ENCODE measurements at regions not wholly inside any gene's neighbourhood (a gene's known extent, or its start where the extent isn't known, plus 50 kb on each side); places are given as distances from the start of the nearest gene placed in this dataset.

- Histone ChIP-seq H3K9me3 (ENCODE audit: low read depth, low read length) (no peaks in the 10 kb centered on the region), H3K27ac (no peak overlapping the region), H3K4me3 (no peak overlapping the region), H3K9ac (ENCODE audit: insufficient read length) (no peak overlapping the region), H3K36me3 (ENCODE audit: insufficient read depth, low read length) (no peaks in the 10 kb centered on the region)
- TF ChIP-seq EZH2 (IDR thresholded peaks at IDR 0.05), result no peak
- no peak for TF ChIP-seq POLR2AphosphoS5 (IDR thresholded peaks at IDR 0.05; ENCODE audit: borderline replicate concordance, low read depth, low read length)
- no peak for TF ChIP-seq FOXP2 (optimal IDR thresholded peaks at IDR 0.05; ENCODE audit: control extremely low read depth, extremely low read length, insufficient read depth)
- DNase-seq (ENCODE audit: low read depth, low spot score), result no peak
Measured at GRCh38 chr3:23114432-23114831, 88.7 kb upstream of the UBE2E2 start.

- Histone ChIP-seq H3K9me3 (ENCODE audit: low read depth, low read length) (no peaks in the 10 kb centered on the region), H3K27ac (no peak overlapping the region), H3K4me3 (no peak overlapping the region), H3K36me3 (ENCODE audit: insufficient read depth, low read length) (no peaks in the 10 kb centered on the region), H3K9ac (ENCODE audit: insufficient read length) (no peak overlapping the region)
- no peak for TF ChIP-seq FOXP2 (optimal IDR thresholded peaks at IDR 0.05; ENCODE audit: control extremely low read depth, extremely low read length, insufficient read depth)
- no peak for TF ChIP-seq POLR2AphosphoS5 (IDR thresholded peaks at IDR 0.05; ENCODE audit: borderline replicate concordance, low read depth, low read length)
- TF ChIP-seq EZH2 (IDR thresholded peaks at IDR 0.05), result no peak
- no peak for DNase-seq (ENCODE audit: low read depth, low spot score)
Measured at GRCh38 chr3:23115171-23115877, 87.8 kb upstream of the UBE2E2 start.

- H3K9me3 ChIP-seq (ENCODE audit: low read depth, low read length), result no peaks in the 10 kb centered on the region
- H3K4me3 ChIP-seq, result no peak overlapping the region
- H3K36me3 ChIP-seq (ENCODE audit: insufficient read depth, low read length), result no peaks in the 10 kb centered on the region
- TF ChIP-seq EZH2 (IDR thresholded peaks at IDR 0.05) (no peak), POLR2AphosphoS5 (IDR thresholded peaks at IDR 0.05; ENCODE audit: borderline replicate concordance, low read depth, low read length) (no peak), FOXP2 (optimal IDR thresholded peaks at IDR 0.05; ENCODE audit: control extremely low read depth, extremely low read length, insufficient read depth) (no peak)
- no peak overlapping the region for H3K9ac ChIP-seq (ENCODE audit: insufficient read length)
- no peak for DNase-seq (ENCODE audit: low read depth, low spot score)
- H3K27ac ChIP-seq, result no peak overlapping the region
Measured at GRCh38 chr3:23116081-23116837, 86.9 kb upstream of the UBE2E2 start.

GRCh38 chr3:23117856-23118255, 85.3 kb upstream of the UBE2E2 start:
- TF ChIP-seq FOXP2 (optimal IDR thresholded peaks at IDR 0.05; ENCODE audit: control extremely low read depth, extremely low read length, insufficient read depth), result no peak
- no peak for TF ChIP-seq POLR2AphosphoS5 (IDR thresholded peaks at IDR 0.05; ENCODE audit: borderline replicate concordance, low read depth, low read length)
- no peak for TF ChIP-seq EZH2 (IDR thresholded peaks at IDR 0.05)
- DNase-seq (ENCODE audit: low read depth, low spot score), result no peak
- H3K9me3 ChIP-seq (ENCODE audit: low read depth, low read length), result no peaks in the 10 kb centered on the region
- H3K9ac ChIP-seq (ENCODE audit: insufficient read length), result no peak overlapping the region
- H3K27ac ChIP-seq, result no peak overlapping the region
- H3K4me3 ChIP-seq, result no peak overlapping the region
- H3K36me3 ChIP-seq (ENCODE audit: insufficient read depth, low read length), result no peaks in the 10 kb centered on the region

- H3K27ac ChIP-seq, result no peak overlapping the region
- H3K4me3 ChIP-seq, result no peak overlapping the region
- no peak overlapping the region for H3K9ac ChIP-seq (ENCODE audit: insufficient read length)
- H3K36me3 ChIP-seq (ENCODE audit: insufficient read depth, low read length), result no peaks in the 10 kb centered on the region
- DNase-seq (ENCODE audit: low read depth, low spot score), result no peak
- no peaks in the 10 kb centered on the region for H3K9me3 ChIP-seq (ENCODE audit: low read depth, low read length)
- TF ChIP-seq FOXP2 (optimal IDR thresholded peaks at IDR 0.05; ENCODE audit: control extremely low read depth, extremely low read length, insufficient read depth) (no peak), POLR2AphosphoS5 (IDR thresholded peaks at IDR 0.05; ENCODE audit: borderline replicate concordance, low read depth, low read length) (no peak), EZH2 (IDR thresholded peaks at IDR 0.05) (no peak)
Measured at GRCh38 chr3:23127196-23127595, 75.9 kb upstream of the UBE2E2 start.

GRCh38 chr3:23128655-23129054, 74.5 kb upstream of the UBE2E2 start:
- no peak for DNase-seq (ENCODE audit: low read depth, low spot score)
- TF ChIP-seq FOXP2 (optimal IDR thresholded peaks at IDR 0.05; ENCODE audit: control extremely low read depth, extremely low read length, insufficient read depth), result no peak
- no peak for TF ChIP-seq EZH2 (IDR thresholded peaks at IDR 0.05)
- TF ChIP-seq POLR2AphosphoS5 (IDR thresholded peaks at IDR 0.05; ENCODE audit: borderline replicate concordance, low read depth, low read length), result no peak
- Histone ChIP-seq H3K9me3 (ENCODE audit: low read depth, low read length) (no peaks in the 10 kb centered on the region), H3K36me3 (ENCODE audit: insufficient read depth, low read length) (no peaks in the 10 kb centered on the region), H3K9ac (ENCODE audit: insufficient read length) (no peak overlapping the region), H3K27ac (no peak overlapping the region), H3K4me3 (no peak overlapping the region)

- Histone ChIP-seq H3K9me3 (ENCODE audit: low read depth, low read length) (no peaks in the 10 kb centered on the region), H3K27ac (no peak overlapping the region), H3K9ac (ENCODE audit: insufficient read length) (no peak overlapping the region), H3K36me3 (ENCODE audit: insufficient read depth, low read length) (no peaks in the 10 kb centered on the region), H3K4me3 (no peak overlapping the region)
- DNase-seq (ENCODE audit: low read depth, low spot score), result no peak
- TF ChIP-seq EZH2 (IDR thresholded peaks at IDR 0.05) (no peak), FOXP2 (optimal IDR thresholded peaks at IDR 0.05; ENCODE audit: control extremely low read depth, extremely low read length, insufficient read depth) (no peak), POLR2AphosphoS5 (IDR thresholded peaks at IDR 0.05; ENCODE audit: borderline replicate concordance, low read depth, low read length) (no peak)
Measured at GRCh38 chr3:23129117-23129516, 74.0 kb upstream of the UBE2E2 start.

GRCh38 chr3:23129817-23130216, 73.3 kb upstream of the UBE2E2 start:
- H3K4me3 ChIP-seq, result no peak overlapping the region
- H3K9ac ChIP-seq (ENCODE audit: insufficient read length), result no peak overlapping the region
- no peak for DNase-seq (ENCODE audit: low read depth, low spot score)
- no peaks in the 10 kb centered on the region for H3K36me3 ChIP-seq (ENCODE audit: insufficient read depth, low read length)
- H3K9me3 ChIP-seq (ENCODE audit: low read depth, low read length), result no peaks in the 10 kb centered on the region
- H3K27ac ChIP-seq, result no peak overlapping the region
- TF ChIP-seq FOXP2 (optimal IDR thresholded peaks at IDR 0.05; ENCODE audit: control extremely low read depth, extremely low read length, insufficient read depth) (no peak), POLR2AphosphoS5 (IDR thresholded peaks at IDR 0.05; ENCODE audit: borderline replicate concordance, low read depth, low read length) (no peak), EZH2 (IDR thresholded peaks at IDR 0.05) (no peak)

Measured in SK-N-MC (cell line).